ENCODE measurements at regions not wholly inside any gene's neighbourhood (a gene's known extent, or its start where the extent isn't known, plus 50 kb on each side); places are given as distances from the start of the nearest gene placed in this dataset.

DNA sequence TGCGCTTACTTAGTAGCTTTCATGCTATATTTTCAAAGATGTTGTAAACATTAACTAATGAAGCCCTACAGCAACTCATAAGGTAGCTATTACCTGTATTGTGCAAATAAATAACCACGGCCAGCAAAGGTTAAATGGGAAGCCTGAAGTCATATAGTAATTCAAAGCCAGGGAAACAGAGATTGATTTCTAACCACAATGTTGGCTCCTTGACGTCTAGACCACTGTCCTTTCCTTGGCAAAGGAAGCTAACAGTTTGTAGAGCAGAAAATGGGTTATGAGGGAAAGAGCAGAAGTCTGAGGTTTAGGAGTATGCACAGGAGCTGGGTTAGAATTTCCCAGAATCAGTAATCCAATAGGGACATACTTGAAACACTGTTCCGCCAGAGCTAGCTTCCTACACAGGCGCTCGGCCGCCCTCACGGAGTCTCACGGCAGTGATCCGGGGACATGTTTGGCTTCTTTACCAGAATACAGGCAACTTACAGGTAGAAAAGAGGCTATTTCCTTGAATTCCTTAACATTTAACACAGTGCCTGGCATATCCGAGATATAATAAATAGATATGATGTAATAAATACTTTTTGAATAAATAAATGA is 298.8 kb upstream of the LYPLAL1 start:
- DNase-seq (ENCODE audit: low read depth): no peak
- H3K4me3 ChIP-seq (ENCODE audit: low read depth, low read length): no peak overlapping the region
- TF ChIP-seq CTCF (IDR thresholded peaks at IDR 0.05; ENCODE audit: insufficient read depth, low read length): no peak

DNA sequence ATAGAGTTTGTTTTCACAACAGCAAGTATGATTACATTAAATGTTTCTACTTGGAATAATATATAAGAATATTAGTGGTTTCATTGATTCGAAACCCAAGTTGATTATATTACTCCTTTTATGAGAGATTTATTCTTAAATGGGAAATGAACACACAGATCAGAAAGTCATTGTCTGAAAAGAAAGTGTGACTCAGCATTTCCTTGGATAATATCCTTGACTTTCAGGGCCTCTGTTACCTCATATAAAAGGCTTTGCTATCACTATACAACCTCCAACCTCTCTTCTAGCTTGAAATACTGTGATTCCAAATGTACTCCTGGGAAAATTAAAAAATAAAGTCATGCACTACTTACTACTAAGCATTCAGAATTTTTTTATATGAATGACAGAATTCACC is 295.3 kb upstream of the LYPLAL1 start:
- no peak for TF ChIP-seq CTCF (IDR thresholded peaks at IDR 0.05; ENCODE audit: insufficient read depth, low read length)
- peak; percentile 76 for DNase-seq (ENCODE audit: low read depth)

GRCh38 chr1:218880484-218881060 is 293.1 kb upstream of the LYPLAL1 start:
- no peak for DNase-seq (ENCODE audit: low read depth)
- H3K4me3 ChIP-seq (ENCODE audit: low read depth, low read length): no peak overlapping the region
- TF ChIP-seq CTCF (IDR thresholded peaks at IDR 0.05; ENCODE audit: insufficient read depth, low read length): no peak

More for the DNA sequence above, 295.3 kb upstream of the LYPLAL1 start:
- H3K4me3 ChIP-seq (ENCODE audit: low read depth, low read length): no peak overlapping the region

DNA sequence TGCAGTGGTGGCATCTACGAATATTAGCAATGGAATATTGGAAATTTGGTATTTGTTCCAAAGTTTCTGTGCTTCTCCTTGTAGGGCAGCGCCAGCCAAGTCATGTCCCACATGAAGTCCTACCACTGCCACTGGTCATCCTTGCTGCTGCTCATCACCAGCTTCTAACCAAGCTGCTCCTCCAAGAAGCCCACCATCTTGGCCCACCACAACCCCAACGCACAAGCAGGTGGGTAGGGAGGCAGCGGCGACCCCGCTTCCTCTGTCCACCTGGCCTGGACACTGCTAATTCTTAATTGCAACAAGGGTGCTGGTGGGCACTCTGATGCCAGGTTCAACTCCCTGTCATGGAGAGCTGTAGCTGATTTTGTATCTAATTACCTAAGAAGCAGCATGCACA is 291.2 kb upstream of the LYPLAL1 start:
- no peak for TF ChIP-seq CTCF (IDR thresholded peaks at IDR 0.05; ENCODE audit: insufficient read depth, low read length)
- no peak overlapping the region for H3K4me3 ChIP-seq (ENCODE audit: low read depth, low read length)

GRCh38 chr1:218886101-218886871 is 287.4 kb upstream of the LYPLAL1 start:
- no peak overlapping the region for H3K4me3 ChIP-seq (ENCODE audit: low read depth, low read length)
- peak; percentile 66 for DNase-seq (ENCODE audit: low read depth)
- TF ChIP-seq CTCF (IDR thresholded peaks at IDR 0.05; ENCODE audit: insufficient read depth, low read length): no peak

More for the DNA sequence above, 291.2 kb upstream of the LYPLAL1 start:
- no peak for DNase-seq (ENCODE audit: low read depth)

DNA sequence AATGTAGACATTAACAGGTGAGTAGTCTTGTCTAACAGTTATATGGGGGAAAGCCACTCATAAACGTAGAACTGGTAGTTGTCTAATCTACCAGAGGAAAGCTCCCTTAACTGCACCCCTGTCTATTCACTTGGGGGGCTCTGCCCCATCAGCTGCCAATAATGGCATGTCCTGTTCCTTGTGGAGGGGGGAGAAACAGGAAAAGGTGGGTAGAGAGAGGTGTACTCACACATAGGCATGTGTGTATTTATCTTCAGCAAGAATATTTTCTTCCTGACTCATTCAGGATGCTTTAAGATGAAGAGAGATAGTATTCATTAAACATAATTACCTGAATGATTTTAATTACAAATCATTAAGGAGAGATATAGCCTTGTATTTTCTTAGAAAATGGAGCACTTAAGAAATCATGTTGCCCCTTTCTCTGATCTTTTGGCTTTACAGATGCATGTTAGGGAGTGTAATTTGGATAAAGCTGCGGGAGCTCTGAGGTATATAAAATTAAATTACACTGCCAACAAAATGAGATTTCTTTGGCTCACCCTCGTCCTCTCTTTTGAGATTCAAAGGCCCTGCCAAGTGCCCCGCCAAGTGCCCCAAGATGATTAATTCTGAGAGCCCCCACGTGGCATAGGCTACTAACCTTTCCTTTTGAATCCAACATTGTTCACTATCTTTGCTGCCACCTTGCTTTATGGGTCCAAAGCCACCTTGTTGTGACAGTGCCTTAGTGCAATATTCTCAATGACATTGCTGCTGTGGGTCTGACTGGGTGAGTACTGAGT is 286.3 kb upstream of the LYPLAL1 start:
- TF ChIP-seq CTCF (IDR thresholded peaks at IDR 0.05; ENCODE audit: insufficient read depth, low read length): no peak
- no peak for DNase-seq (ENCODE audit: low read depth)

More for the DNA sequence above, 286.3 kb upstream of the LYPLAL1 start:
- no peak overlapping the region for H3K4me3 ChIP-seq (ENCODE audit: low read depth, low read length)

All from fibroblast of the aortic adventitia (primary cell).